ENCODE measurements at regions not wholly inside any gene's neighbourhood (a gene's known extent, or its start where the extent isn't known, plus 50 kb on each side); places are given as distances from the start of the nearest gene placed in this dataset.

- no peak for TF ChIP-seq CDX4 (CRISPR knock-in tag; IDR thresholded peaks at IDR 0.05; ENCODE audit: borderline replicate concordance)
Measured at GRCh38 chr11:90842681-90843080, 619.8 kb upstream of the CHORDC1 start (continued).

- no peak overlapping the region for H3K27ac Mint-ChIP-seq
Measured at GRCh38 chr11:90840071-90840470, 617.2 kb upstream of the CHORDC1 start.

GRCh38 chr11:90836031-90836430 lies 613.2 kb upstream of the CHORDC1 start:
- ChIA-PET POLR2A (no interaction called here), CTCF (no interaction called here)
- Mint-ChIP-seq H3K27me3 (ENCODE audit: low read depth) (no peaks in the 10 kb centered on the region), H3K36me3 (no peaks in the 10 kb centered on the region), H3K9me3 (peaks cover 2% of the 10 kb centered on the region; the same call in 1 of the 2 replicates), H3K4me3 (no peak overlapping the region), H3K4me1 (peaks cover 15% of the 10 kb centered on the region), H3K27ac (no peak overlapping the region)
- no peak for DNase-seq (ENCODE audit: low spot score)
- no peak for ATAC-seq
- no peak for TF ChIP-seq MYBL2 (CRISPR knock-in tag; IDR thresholded peaks at IDR 0.05)
- no peak for TF ChIP-seq PRRX2 (CRISPR knock-in tag; IDR thresholded peaks at IDR 0.05)
- no peak for TF ChIP-seq FOXP1 (CRISPR knock-in tag; IDR thresholded peaks at IDR 0.05; ENCODE audit: borderline replicate concordance)
- no peak for TF ChIP-seq GABPB1 (CRISPR knock-in tag; IDR thresholded peaks at IDR 0.05)
- no peak for TF ChIP-seq AR (CRISPR knock-in tag; IDR thresholded peaks at IDR 0.05)
- no peak for TF ChIP-seq ELF4 (CRISPR knock-in tag; IDR thresholded peaks at IDR 0.05; ENCODE audit: low read depth)
- TF ChIP-seq SMAD3 (CRISPR knock-in tag; IDR thresholded peaks at IDR 0.05; ENCODE audit: borderline replicate concordance): no peak
- TF ChIP-seq STAT6 (CRISPR knock-in tag; conservative IDR thresholded peaks at IDR 0.05; ENCODE audit: low read depth): no peak
- no peak for TF ChIP-seq E2F1 (CRISPR knock-in tag; IDR thresholded peaks at IDR 0.05)
- no peak for TF ChIP-seq ZNF317 (CRISPR knock-in tag; IDR thresholded peaks at IDR 0.05; ENCODE audit: borderline replicate concordance, low read depth)
- TF ChIP-seq HMGXB4 (CRISPR knock-in tag; IDR thresholded peaks at IDR 0.05): no peak
- no peak for TF ChIP-seq NR1H2 (CRISPR knock-in tag; IDR thresholded peaks at IDR 0.05)

More at GRCh38 chr11:90840071-90840470, 617.2 kb upstream of the CHORDC1 start:
- Mint-ChIP-seq H3K27me3 (ENCODE audit: low read depth) (no peaks in the 10 kb centered on the region), H3K4me1 (peaks cover 15% of the 10 kb centered on the region), H3K4me3 (no peak overlapping the region), H3K36me3 (no peaks in the 10 kb centered on the region), H3K9me3 (no peaks in the 10 kb centered on the region)
- ChIA-PET POLR2A (no interaction called here), CTCF (no interaction called here)
- ATAC-seq: no peak
- no peak for DNase-seq (ENCODE audit: low spot score)
- TF ChIP-seq TEAD1 (CRISPR knock-in tag; IDR thresholded peaks at IDR 0.05): no peak
- no peak for TF ChIP-seq ZBTB21 (CRISPR knock-in tag; IDR thresholded peaks at IDR 0.05; ENCODE audit: borderline replicate concordance)
- TF ChIP-seq GTF2I (CRISPR knock-in tag; conservative IDR thresholded peaks at IDR 0.05): no peak
- TF ChIP-seq CTCF (IDR thresholded peaks at IDR 0.05): no peak
- no peak for TF ChIP-seq ZNF263 (CRISPR knock-in tag; IDR thresholded peaks at IDR 0.05; ENCODE audit: low read depth)
- no peak for TF ChIP-seq CREB1 (CRISPR knock-in tag; IDR thresholded peaks at IDR 0.05)
- TF ChIP-seq OVOL2 (CRISPR knock-in tag; IDR thresholded peaks at IDR 0.05; ENCODE audit: borderline replicate concordance): no peak
- no peak for TF ChIP-seq TCF7 (CRISPR knock-in tag; IDR thresholded peaks at IDR 0.05; ENCODE audit: low read depth)
- no peak for TF ChIP-seq USF1 (CRISPR knock-in tag; IDR thresholded peaks at IDR 0.05)
